Activated CD4-positive, alpha-beta T cell treated with anti-CD3 and anti-CD28 coated beads, Interleukin-2, amount 50 U/mL, for 16 hours (primary cell): ENCODE measurements at regions not wholly inside any gene's neighbourhood (a gene's known extent, or its start where the extent isn't known, plus 50 kb on each side); places are given as distances from the start of the nearest gene placed in this dataset.

Source experiments
- DNase-seq: peaks from one replicate; pipeline ENCODE4 v3.0.0-alpha.2; 2020

DNA sequence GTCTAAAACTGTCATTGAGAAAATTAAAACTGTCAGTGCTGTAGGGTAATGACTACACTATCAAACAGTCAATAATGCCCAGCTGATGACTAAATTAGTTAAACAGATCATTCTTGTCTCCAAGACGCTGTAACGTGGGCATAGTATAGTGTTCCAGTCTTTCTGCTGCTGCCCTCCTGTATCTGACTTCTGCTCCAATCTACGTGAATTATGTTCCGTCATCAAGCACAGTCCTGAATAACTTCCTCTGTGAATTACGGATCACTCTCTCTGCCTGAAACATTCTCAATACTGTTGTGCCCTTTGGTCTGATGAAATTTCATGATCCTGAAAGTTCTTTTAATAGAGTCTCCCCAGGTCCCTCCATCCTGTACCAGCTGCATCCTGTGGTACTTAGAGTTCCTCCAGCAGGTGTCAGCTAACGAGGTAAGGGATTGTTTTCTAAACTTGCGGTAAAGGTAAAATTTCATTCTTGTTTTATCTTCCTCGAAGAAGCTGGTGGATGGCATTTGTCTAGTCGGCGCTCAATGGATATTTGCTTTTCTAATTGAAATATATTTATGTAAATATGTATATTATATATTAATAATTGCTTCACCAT, 393.5 kb upstream of the ADARB2 start:
- DNase-seq = no peak

DNA sequence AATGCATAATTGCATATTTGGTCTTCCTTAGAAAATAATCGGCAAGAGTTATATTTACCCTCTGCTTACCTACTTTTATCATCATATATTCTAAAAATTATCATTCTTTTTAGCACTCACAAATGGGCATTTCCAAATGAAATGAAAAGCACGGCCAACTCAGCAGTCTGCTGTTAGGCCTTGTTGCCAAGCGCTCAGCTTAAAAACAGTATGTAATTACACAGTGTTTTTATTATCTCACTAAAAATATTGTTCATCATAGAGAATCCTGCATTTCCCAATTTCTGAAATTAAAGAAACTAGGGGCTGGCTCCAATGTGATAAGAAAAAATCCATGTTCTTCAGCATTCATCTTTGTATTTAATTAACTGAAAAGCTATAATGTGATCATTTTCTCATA, 391.7 kb upstream of the ADARB2 start:
- DNase-seq = no peak

- DNase-seq = no peak
Measured at GRCh38 chr10:2124135-2124534, 386.8 kb upstream of the ADARB2 start.

- no peak for DNase-seq
Measured at GRCh38 chr10:2122431-2123124, 385.3 kb upstream of the ADARB2 start.

DNA sequence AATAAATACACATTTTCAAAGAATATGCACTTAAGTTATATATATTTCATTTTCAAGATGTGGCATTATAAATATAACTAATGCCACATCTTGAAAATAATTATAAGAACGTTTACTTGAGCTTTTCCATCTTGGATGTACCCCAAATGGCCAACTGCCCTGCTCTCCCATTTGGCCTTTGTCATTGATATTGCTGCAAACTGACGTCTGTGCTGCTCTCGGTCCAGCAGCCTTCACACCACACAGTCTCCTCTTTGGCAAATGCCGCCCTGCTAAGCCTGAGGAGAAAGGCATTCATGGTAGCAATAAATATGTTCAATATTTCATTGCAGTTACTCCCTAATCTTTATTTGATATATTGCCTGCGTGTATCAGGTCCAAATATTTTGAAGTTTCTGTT, 384.6 kb upstream of the ADARB2 start:
- DNase-seq = no peak

- DNase-seq = no peak
Measured at GRCh38 chr10:2121315-2121714, 384.0 kb upstream of the ADARB2 start.

GRCh38 chr10:2120746-2121145, 383.4 kb upstream of the ADARB2 start:
- DNase-seq = no peak

DNA sequence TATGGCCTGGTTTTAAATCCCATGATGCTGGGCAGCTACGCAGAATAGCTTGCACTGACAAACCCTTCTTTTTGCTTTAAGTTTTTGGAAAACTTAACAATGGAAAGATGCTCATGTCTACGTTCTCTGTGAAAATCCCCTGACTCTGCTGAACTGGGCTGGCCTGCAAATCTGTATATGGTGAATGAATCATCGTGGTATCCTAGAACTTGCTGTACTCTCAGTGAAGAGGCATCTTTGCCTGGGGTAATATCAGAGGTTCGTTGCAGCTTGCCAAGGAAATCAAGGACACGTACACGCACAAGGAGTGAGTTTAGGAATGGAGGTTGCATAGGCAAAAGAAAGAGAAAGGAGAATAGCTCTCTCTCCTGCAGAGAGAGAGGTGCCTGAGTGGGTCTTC, 382.0 kb upstream of the ADARB2 start:
- DNase-seq = no peak

- DNase-seq = no peak
Measured at GRCh38 chr10:2118201-2118600, 380.9 kb upstream of the ADARB2 start.

DNA sequence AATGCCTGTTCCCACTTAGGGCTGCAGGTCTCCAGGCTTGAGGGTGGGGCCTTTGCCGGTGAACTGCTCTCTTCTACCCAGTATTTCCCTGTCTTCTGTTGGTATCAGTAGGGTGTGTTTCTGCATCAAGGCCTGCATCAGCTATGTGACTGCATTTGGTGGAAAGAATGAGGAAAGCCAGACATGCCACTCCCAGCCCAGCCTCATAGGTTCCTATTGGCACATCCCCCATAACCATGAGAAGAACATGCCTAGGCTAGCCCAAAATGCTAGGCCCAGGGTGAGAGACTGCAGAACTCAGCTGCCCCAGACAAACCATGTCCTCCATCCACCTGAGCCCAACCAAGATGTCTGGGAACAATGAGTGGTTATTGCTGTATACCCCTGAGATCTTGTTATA, 380.3 kb upstream of the ADARB2 start:
- no peak for DNase-seq

GRCh38 chr10:2111965-2112364, 374.6 kb upstream of the ADARB2 start:
- no peak for DNase-seq

GRCh38 chr10:2108496-2108895, 371.2 kb upstream of the ADARB2 start:
- DNase-seq = no peak

DNA sequence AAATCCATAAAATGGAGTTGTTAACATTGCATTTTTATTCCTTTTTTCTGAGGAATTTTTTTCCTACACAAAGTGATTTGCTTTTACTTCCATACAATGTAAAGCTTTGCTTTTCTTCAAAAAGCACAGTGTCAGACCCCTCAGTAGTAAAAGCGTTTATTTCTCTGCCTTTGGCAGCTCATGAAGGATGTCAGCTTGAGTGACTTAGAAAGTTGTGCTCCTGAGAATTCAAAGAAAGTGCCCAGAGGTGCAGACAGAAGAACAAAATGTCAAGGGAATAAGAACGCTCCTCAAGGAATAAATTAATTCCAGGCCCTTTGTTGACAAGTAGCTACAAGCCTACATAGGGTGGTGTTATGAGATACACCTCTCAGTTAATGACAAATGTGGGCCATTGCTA, 369.3 kb upstream of the ADARB2 start:
- no peak for DNase-seq

GRCh38 chr10:2099321-2099720, 362.0 kb upstream of the ADARB2 start:
- no peak for DNase-seq

GRCh38 chr10:2097937-2098336, 360.6 kb upstream of the ADARB2 start:
- no peak for DNase-seq

DNA sequence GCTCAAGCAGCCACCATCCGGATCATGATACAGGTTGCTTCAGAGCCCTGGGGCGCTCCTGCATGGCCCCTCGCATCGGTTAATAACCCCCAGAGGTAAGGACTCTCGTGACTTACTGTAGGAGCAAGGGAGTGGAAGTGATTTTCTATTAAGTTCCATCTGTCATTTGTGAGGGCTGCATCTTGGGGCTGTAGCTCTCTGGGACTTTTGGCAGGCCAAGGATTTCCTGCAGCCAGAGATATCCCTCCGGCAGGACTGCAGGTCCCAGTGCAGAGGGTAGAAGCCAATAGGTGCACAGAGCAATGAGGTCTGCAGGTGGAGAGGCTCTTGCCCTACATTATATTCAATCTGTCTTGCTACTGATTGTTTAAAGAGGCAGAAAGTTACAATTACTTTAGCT, 356.8 kb upstream of the ADARB2 start:
- DNase-seq = no peak

DNA sequence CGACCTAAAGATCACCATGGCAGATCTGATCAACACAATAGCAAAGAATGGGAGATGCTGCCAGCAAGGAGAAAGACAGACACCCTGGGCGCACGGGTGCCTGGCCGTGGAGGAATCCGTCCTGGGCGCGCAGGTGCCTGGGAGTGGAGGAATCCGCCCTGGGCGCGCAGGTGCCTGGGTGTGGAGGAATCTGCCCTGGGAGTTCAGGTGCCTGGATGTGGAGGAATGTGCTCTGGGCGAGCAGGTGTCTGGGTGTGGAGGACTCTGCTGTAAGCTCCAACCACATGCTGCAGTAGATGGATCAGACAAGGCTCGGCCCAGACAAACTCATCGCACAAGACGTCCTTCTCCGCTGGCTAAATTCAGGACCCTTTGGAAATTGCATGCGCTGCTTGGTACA, 346.3 kb upstream of the ADARB2 start:
- no peak for DNase-seq

DNA sequence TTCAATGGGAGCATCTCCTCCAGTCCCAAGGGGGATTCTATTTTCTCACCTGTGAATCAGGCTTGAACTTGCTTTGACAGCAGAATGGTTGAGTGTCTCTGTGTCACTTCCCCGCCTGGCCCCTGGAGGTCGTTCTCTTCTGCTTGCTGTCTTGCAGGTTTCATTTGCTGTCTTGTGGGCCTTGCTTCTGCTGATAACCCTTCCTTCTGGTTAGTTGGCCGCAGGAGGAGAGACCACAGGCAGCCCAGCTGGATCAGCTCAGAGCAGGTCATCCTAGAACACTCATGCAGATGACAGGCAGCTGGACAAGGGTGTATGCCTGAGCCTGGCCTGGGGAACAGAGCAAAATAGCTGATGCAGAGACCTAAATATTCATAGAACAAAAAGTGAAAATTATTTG, 344.2 kb upstream of the ADARB2 start:
- DNase-seq = no peak

- no peak for DNase-seq
Measured at GRCh38 chr10:2079603-2080078, 342.3 kb upstream of the ADARB2 start.

- no peak for DNase-seq
Measured at GRCh38 chr10:2077231-2077630, 339.9 kb upstream of the ADARB2 start.

DNA sequence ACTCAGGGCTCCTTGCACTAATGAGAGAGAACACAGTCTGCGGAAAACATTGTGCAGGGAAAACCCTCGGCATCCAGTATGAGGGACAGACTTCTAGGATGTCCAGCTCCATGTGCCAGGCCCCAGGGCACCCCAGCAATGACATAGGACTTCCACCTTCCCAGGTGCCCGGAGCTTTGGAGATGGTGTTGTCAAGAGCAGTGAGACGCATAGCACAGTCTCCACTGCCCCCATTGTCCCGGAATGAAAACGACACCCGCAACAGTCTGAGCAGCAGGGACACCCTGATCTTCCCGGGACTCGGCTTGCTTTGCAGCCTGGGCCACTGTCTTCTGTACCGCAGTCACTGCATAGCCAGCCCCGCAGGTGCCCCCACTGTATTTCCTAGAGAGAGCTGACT, 339.2 kb upstream of the ADARB2 start:
- no peak for DNase-seq

DNA sequence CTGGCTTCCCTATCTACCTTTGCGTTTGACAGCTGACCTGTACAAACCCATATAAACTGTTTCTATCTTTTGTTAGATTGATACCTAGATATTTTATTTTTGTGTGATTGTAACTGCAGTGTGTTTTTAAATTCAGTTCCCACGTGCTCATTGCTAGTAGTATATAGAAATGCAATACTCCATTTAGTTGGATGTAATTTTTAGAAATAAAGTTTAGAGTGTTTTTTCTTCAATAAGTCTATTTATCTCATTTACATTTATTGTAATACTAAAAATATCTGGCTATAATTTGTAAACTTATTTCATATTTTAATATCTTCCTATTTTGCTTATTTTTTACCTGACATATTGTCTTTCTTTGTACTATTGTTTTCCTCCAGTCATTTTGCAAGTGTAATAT, 329.7 kb upstream of the ADARB2 start:
- no peak for DNase-seq

- no peak for DNase-seq
Measured at GRCh38 chr10:2054728-2055127, 317.4 kb upstream of the ADARB2 start.

DNA sequence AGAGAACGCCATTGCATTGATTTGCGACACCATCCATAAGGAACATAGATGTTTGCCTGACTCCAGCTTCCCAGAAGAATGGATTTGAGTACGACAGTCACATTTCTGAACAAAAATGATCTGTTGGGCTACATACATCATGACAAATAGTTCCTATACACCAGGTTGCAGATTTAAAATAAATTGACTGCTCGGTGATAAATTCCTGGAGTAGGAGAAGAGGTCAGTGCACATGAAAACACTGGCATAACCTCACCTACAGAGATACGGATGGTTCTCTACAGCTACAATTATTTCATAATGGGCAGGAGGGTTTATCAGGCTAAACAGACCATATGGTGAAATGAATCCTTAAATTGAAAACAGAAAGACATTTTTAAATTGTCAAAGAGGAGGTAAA, 316.5 kb upstream of the ADARB2 start:
- DNase-seq = no peak

GRCh38 chr10:2051108-2051507, 313.8 kb upstream of the ADARB2 start:
- DNase-seq = no peak
